ENCODE measurements at regions not wholly inside any gene's neighbourhood (a gene's known extent, or its start where the extent isn't known, plus 50 kb on each side); places are given as distances from the start of the nearest gene placed in this dataset.

- TF ChIP-seq CTCF (IDR thresholded peaks at IDR 0.05; ENCODE audit: low read depth, low read length, poor library complexity, severe bottlenecking) = peak; percentile 65
- TF ChIP-seq EZH2phosphoT487 (IDR thresholded peaks at IDR 0.05; ENCODE audit: borderline replicate concordance, low read length) = no peak
Measured at GRCh38 chr21:26715878-26716506, 129.2 kb downstream of the ADAMTS1 start.
